SKM-1 (cell line): ENCODE measurements at regions not wholly inside any gene's neighbourhood (a gene's known extent, or its start where the extent isn't known, plus 50 kb on each side); places are given as distances from the start of the nearest gene placed in this dataset.

Source experiments
- DNase-seq: peaks from one replicate; lab custom pipeline; 2025; ENCODE audit not compliant: unreplicated experiment; lab: John Stamatoyannopoulos, UW

DNA sequence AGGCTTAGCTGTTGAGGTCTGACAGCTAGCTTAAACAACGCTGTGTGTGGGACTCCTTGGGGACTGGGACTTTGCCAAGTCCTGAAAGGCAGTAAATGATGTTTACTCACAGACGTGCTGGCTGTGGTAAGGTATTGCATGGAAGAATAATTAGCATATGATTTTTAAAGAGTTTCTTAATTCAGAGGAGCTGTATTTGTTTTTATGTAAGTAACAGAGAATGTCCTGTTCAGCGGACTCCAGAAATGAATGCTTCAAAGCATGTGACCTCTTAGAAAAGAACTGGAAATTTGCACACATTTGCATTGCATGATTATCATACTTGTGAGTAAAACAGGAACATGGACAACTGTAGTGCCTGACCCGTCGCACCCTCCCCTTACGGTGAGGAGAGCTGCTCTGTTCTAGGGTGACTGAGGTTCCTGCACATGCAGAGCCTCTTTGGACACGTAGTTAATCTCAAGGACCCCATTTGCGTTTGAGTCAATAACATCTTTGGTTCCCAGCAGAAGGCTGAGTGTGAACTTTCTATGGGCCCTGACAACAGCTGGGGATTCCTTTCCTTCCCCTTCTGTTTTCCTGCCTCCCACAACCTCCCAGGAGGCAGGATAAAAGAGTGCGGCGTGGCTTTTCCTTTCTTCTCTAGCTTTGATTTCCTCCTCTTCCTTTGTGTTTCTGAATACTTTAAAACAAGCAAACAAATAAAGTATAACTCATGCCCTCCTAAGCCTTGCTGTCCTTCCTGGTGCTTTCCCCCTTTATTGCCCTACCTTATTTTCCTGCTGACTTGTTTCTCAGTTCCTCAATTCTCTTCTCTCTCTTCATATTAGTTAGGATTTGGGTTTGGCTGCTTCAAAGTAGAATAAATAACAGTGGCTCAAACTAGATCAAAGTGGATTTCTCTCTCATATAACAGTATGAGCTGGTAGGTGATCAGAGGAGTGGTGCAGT, 157.2 kb upstream of the CD180 start:
- no peak for DNase-seq

DNA sequence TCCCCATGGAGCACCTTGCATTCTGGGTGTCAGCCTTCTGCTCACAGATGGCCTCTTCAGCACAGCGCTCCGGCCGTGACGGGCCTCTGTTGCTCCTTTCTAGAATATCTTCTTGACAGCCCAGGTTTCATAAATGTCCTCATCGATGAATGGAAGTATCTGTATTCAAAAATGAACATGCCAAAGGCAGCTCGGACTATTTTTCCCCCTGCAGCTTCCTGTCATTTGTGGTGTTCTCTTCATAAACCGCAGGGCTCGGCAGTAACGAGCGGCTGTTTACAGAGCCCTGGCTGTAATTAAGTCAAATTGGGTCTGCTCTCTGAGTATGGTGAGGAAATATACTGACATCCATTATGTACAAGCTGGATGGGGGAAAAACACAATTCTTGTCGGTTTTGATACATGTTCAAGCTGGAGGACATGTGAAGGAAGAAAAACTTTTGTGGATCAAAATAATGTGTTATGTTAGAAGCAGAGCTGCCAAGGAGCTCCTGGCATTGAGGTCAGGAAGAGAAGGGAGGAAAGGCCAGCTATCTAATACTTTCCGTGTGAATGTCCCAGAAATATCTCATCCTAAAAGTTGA, 154.1 kb upstream of the CD180 start:
- no peak for DNase-seq

DNA sequence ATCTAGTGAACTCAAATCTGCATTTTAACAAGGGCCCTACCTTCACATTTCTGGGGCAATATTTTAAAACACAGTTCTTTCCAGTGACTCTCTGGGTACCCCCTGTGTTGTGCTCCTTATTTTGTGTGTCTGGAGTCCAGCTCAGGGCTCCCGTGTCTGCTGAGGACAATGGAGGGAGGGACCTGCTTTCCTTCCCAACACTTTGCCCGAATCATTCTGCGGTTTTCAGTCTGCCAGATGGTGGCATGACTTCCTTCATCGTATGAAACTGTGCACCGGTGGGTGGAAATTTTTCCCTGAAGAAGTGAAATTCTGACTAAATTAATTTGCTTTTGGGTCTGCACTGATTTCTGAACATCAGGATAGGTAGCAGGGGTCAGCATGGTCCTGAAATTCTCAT, 153.6 kb upstream of the CD180 start:
- DNase-seq, result peak; percentile 7

DNA sequence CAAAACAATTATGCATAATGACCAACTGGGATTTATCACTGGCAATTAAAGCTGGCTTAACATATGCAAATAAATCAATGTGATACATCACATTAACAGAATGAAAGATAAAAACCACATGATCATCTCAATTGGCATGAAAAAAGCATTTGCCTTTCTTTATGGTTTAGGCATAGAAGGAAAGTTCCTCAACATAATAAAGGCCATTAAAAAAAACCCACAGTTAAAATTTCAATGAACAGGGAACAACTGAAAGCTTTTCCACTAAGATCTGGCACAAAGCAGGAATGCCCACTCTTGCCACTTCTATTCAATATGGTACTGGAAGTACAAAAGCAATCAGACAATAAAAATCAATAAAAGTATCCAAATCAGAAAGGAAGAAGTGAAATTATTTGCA, 151.2 kb upstream of the CD180 start:
- no peak for DNase-seq

DNA sequence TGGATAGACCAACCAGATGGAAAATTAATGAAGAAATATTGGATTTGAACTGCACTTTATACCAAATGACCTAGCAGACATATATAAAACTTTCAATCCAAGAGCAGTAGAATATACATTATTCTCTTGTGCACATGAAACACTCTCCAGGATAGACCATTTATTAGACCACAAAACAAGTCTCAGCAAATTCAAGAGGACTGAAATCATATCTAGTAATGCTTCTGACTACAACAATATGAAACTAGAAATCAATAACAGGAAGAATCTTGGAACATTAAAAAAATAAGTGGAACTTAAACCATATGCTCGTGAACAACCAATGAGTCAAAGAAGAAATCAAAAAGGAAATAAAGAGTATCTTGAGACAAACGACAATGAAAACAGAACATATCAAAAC, 150.0 kb upstream of the CD180 start:
- no peak for DNase-seq

DNA sequence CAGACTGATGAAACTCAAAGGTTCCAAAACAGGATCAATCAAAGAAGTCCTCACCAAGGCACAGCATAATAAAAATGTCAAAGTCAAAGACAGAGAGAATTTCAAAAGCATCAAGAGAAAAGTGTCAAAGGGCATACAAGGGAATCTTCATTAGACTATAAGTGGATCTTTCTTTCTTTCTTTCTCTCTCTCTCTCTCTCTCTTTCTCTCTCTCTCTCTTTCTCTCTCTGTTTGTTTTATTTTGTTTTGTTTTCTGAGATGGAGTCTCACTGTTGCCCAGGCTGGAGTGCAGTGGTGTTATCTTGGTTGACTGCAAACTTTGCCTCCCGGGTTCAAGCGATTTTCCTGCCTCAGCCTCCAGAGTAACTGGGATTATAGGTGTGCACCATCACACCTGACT, 148.3 kb upstream of the CD180 start:
- DNase-seq, result no peak

DNA sequence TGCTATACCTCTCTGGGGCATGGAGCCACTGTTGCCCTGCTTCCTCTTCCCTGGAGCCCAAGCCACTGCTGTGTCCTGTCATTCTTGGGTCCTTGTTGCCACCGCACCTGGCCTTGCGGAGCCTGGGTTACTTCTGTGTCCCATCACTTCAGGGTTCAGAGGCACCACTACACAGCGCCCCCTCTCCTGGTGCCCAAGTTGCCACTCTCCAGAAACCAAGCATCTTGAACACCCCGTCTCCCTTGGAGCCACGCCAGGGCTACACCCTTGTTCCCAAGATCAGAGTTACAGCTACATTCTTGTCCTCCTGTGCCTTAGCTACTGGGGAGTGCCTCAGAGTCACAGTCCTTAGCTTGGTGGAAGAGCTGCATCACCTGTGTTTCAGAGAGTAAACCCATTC, 147.2 kb upstream of the CD180 start:
- DNase-seq, result no peak

DNA sequence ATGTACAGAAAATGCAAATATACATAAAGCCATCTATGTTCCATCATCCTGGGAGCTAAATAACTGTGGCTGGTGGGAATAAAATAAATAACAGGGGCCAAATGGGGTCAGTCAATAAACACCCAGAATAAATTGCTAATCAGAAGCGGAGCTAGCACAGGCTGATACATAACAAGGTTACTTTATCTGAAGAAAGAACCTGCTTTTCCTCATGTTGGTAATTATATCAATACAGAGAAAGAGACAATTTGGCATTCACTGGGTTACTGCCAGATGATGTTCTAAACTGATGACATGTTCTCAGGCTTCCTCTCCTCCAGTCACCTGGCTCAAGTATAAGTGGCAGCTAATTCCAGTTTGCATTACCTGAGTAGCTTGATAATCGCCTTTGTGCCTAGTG, 144.9 kb upstream of the CD180 start:
- no peak for DNase-seq

DNA sequence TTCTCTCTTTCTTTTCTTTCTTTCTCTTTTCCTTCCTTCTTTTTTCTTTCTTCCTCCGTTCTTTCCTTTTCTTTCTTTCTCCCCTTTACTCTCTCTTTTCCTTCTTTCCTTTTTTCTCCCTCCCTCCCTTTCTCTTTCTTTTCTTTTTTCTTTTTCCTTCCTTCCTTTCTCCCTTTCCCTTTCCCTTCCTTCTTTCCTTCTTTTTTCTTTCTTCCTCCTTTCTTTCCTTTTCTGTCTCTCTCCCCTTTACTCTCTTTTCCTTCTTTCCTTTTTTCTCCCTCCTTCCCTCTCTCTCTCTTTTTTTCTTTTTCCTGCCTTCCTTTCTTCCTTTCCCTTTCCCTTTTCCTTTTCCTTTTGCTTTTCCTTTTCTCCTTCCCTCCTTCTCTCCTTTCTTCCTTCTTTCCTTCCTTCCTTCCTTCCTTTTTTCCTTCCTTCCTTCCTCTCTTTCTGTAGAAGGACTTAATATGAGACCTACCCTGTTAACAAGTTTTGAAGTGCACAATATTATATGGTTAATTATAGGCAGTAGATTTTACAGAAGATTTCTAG, 142.7 kb upstream of the CD180 start:
- DNase-seq, result no peak

DNA sequence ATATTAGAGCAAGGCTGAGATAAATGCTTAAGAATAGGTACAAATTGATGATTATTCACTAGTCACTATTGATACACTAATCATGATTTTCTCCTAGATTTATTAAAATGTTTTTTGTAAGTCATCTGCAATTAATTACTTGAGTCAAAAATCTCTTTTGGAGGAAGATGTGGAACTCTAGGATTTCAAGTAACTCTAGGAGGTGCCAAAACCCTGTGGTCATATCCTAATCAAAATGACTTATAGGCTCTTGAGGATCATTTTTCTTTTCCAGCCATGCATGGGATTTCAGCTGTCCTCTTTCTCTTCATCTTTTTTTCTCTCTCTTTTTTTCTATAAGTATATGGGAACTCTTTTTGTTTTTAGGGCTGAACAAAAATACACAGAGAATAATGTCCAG, 141.8 kb upstream of the CD180 start:
- DNase-seq, result no peak

DNA sequence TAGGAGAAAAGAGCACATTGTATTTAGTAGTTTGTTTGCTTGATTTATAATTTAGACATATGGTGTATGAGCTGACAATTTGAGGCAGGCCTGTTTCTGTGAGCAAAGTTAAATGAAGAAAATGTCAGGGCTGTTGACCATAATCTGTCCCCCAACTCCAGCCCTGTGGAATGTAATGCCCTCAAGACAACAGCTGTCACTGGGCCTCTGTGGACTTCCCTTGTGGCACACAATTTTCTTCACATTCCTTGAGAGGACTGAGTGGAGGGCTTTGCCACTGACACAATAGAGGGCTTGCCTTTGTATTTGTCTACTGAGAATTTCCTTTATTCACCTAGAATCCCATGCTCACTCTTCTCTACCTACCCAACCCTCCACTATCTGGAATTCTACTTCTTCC, 141.2 kb upstream of the CD180 start:
- DNase-seq, result no peak

DNA sequence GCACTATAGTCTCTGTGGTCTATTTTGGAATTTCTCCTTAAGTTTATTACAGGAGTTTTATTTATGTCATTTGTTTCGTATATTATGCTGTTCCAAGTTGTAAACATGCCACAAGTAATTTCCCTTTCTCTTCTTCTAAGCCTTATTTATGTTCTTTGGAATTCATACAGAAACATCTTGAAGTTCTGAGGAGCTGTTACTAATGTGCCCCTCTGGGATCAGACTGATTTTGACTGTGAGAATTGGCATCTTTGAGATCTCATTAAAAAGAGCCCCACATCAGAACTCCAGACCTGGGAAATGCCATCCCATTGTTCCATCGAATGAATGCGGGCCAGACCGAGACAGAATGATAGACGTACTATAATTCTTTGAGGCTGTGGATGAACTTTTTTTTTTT, 138.8 kb upstream of the CD180 start:
- DNase-seq, result no peak

DNA sequence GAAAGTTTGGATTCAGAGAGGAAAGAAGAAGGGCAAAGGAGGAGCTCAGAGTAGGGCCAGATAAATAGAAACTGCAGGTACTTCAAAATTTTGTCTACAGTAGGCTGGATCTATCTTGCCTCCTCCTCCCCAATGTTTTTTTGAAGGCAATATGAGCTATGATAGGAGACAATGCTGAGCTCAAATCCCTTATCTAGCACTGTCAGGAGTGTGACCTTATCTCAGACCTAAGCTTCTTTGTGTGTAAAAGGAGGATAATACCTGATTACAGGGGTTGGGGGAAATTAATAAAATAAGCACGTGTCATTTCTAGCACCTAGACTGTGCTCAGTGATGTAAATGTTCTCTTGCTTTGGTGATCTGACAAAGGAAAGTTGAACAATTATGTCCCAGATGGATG, 137.8 kb upstream of the CD180 start:
- DNase-seq, result no peak

DNA sequence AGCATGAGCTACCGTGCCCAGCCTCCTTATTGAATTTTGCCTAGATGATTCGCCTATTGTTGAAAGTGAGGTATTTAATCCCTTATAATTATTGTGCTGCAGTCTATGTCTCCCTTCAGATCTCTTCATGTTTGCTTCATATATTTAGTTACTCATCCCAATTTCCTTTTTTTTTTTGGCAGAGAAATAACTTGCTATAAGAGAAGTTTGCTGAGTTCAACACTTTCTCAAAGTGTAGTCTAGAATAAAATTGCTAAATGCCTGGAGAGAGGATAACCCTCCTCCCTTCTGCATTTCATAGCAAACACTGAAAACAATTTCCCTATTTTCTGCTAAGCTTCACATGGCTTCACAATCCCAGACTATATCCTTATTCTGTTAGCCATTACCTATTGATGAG, 136.6 kb upstream of the CD180 start:
- no peak for DNase-seq

DNA sequence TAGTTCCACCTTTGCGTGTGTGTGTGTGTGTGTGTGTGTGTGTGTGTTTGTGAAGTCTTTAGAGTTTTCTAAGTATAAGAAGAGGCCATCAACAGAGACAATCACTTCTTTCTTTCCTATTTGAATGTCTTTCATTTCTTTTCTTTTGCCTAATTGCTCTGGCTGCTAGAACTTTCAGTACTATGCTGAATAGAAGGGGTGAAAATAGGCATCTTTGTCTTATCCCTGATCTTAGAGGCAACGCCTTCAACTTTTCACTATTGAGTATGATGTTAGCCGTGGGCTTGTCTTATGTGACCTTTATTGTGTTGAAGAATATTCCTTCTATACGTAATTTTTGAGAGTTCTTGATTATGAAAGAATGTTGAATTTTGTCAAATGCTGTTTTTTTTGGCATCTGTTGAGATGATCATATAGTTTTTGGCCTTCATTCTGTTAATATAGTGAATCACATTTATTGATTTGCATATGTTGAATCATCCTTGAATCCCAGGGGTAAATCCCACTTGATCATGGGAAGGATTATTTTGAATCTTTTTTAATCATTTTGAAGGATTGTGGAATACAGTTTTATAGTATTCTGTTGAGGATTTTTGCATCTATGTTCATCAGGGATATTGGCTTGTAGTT, 134.8 kb upstream of the CD180 start:
- DNase-seq, result no peak

DNA sequence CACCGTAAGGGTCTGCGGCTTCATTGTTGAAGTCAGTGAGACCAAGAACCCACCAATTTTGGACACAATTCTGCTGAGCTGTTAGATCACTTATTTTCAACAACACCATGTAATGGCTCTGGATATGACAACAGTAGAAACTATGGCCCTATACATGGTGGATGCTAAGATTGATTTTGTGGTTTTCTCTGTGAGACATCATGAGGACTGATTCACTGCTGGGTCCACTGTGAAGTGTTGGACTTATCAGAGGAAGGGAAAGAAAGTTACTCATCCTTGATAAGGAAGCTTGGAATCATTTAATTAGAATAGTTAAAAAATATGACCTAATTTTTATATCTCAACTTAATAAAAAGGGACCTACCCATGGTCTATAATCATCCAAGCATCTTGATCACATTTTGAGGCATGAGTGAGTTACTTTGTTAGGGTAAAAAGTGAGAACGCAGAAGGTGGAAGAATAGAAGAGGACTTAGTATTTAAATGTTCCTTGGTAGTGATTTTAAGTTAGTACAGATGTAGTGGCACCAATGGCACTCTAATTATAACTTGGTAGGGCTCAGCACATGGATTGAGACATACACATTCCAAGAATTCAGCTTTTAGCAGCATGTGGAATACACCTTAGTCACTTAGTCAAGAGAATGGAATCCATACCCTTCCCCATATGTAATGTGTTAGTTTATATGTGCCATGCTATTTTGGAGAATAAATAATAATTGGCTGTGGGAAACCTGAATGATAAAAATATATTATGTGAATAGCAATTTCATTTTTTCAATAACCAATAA, 123.5 kb upstream of the CD180 start:
- DNase-seq, result no peak

DNA sequence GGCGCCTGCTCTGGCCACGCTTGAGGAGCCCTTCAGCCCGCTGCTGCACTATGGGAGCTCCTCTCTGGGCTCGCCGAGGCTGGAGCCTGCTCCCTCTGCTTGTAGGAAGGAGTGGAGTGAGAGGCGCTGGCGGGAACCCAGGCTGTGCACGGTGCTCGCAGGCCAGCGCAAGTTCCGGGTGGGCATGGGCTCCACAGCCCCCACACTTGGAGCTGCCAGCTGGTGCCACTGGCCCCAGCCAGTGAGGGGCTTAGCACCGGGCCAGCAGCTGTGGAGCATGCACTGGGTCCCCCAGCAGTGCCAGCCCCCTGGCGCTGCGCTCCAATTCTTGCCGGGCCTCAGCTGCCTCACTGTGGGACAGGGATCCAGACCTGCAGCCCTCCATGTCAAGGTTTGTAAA, 122.1 kb upstream of the CD180 start:
- no peak for DNase-seq

DNA sequence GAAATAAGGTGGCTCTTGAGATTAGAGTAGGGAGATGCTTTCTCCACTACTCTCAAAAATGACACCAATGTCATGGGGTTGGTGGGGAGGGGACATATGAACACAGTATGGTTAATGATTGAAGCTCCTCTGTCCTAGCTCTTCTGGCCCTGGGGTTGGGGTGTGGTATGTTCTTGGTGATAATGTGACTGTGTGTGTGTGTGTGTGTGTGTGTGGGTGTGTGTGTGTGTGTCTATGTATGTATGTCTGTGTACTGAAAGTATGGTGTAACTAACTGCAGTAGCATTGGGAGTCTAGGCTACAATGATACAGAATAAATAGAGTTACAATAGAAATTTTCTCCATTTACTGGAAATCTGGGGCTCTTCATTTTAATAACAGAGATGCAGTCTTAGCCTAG, 121.0 kb upstream of the CD180 start:
- DNase-seq, result no peak

DNA sequence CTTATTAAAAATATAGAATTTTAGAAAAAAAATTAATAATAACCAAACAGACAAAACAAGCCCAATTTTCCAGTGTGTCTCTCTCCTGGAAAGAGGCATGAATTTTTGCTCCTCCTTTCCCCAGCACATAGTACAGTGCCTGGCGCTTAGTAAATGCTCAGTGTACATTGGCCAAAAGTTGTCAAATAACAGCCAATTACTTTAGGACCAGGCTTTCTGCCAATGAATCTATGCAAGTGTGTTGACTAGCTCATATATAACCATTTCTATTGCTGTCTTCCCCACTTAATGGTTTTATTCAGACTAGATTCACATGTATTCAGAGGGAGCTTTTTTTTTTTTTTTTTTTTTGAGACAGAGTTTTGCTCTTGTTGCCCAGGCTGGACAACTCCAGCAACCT, 120.1 kb upstream of the CD180 start:
- no peak for DNase-seq

DNA sequence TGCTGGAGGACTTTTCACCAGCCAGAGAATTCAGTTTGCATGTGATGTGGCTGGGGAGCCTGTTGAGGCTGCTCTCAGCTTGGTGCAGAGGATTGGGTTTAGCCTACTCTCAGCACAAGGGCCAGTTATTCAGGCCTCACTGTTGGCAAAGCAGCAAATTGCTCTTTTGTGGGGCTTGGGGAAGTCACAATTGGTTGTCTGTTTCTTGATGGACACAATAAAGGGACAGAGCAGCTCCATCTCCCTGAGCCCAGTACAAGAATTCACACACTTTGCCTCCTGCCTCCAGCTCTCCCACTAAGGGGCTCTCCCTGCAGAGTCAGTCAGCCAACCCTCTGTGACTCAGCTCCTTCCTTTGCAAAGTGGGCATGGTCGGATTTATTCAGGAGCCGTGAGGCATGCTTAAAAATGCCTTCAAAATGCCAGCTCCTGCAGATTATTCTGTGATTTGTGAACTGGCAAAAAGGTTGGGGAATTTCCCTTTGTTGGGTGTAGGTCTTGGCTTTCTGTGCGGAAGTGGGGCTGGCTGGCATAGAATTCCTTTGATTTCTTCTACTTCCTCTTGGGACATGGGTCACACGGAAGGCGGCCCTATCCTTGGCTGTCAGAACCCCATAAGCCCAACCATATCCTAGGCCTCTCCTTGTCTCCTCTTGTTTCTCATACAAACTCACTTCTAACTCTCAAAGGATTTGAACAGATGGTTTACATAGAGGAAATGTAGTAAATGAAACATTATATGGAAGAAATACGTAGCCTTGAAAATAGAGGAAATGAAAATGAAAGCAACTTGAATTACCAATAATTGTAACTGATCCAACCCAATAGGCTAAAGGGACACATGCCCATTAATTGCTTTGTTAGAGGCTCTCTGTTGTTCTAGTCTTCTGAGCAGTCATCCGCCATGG, 118.7 kb upstream of the CD180 start:
- no peak for DNase-seq
